Trophoblast cell (in vitro differentiated cells and primary cell): ENCODE measurements at regions not wholly inside any gene's neighbourhood (a gene's known extent, or its start where the extent isn't known, plus 50 kb on each side); places are given as distances from the start of the nearest gene placed in this dataset.
"Not testable (repeated sequence)": the region's sequence is repeated elsewhere in the genome, so short reads cannot be mapped to it uniquely, and the experiment has no call there.

Experiments used
- DNase-seq, 2 donors: peaks; one replicate each; pipeline ENCODE4 v3.0.0-alpha.2; 2016
- H2AFZ ChIP-seq: 2 replicates; pipeline ENCODE4 v1.6.1; 2013; ENCODE audit warnings: low read length, moderate library complexity, mild to moderate bottlenecking; ENCODE audit not compliant: insufficient read depth, poor library complexity
- H2AK5ac ChIP-seq: 2 replicates; pipeline ENCODE4 v1.6.1; 2013; ENCODE audit warnings: mild to moderate bottlenecking, low read length
- H2BK120ac ChIP-seq: 2 replicates; pipeline ENCODE4 v1.6.1; 2013; ENCODE audit warnings: low read length, mild to moderate bottlenecking, moderate library complexity; ENCODE audit not compliant: insufficient read depth, poor library complexity
- H2BK12ac ChIP-seq: 2 replicates; pipeline ENCODE4 v1.6.1; 2013; ENCODE audit warnings: mild to moderate bottlenecking, low read length, moderate library complexity
- H2BK5ac ChIP-seq: 2 replicates; pipeline ENCODE4 v1.6.1; 2013; ENCODE audit warnings: low read length, low read depth, moderate library complexity, mild to moderate bottlenecking; ENCODE audit not compliant: poor library complexity
- H3K14ac ChIP-seq: 2 replicates; pipeline ENCODE4 v1.6.1; 2013; ENCODE audit warnings: mild to moderate bottlenecking, low read length
- H3K18ac ChIP-seq: 2 replicates; pipeline ENCODE4 v1.6.1; 2013; ENCODE audit warnings: mild to moderate bottlenecking, low read length
- H3K23ac ChIP-seq: 2 replicates; pipeline ENCODE4 v1.6.1; 2013; ENCODE audit warnings: low read length
- H3K27ac ChIP-seq: 2 replicates; pipeline ENCODE4 v1.5.1; 2013; ENCODE audit warnings: low read depth, mild to moderate bottlenecking, inconsistent platforms, low read length, moderate library complexity
- H3K27me3 ChIP-seq: 2 replicates; pipeline ENCODE4 v1.6.1; 2013; ENCODE audit warnings: inconsistent platforms, mild to moderate bottlenecking, low read length, moderate library complexity; ENCODE audit not compliant: insufficient read depth
- H3K36me3 ChIP-seq, 2 experiments: 1 replicate in 1 of 2; 2 replicates in 1 of 2; pipeline ENCODE4 v1.6.1; 2013; ENCODE audit warnings: low read length in 2 of 2, mild to moderate bottlenecking in 2 of 2, moderate library complexity in 1 of 2; ENCODE audit not compliant: insufficient read depth in 2 of 2, control insufficient read depth in 1 of 2
- H3K4ac ChIP-seq: 2 replicates; pipeline ENCODE4 v1.6.1; 2013; ENCODE audit warnings: low read depth, mild to moderate bottlenecking, low read length, moderate library complexity
- H3K4me1 ChIP-seq, 2 experiments: 1 replicate in 1 of 2; 2 replicates in 1 of 2; pipeline ENCODE4 v1.6.1; 2013; ENCODE audit warnings: low read length in 2 of 2, mild to moderate bottlenecking in 2 of 2, moderate library complexity in 1 of 2; ENCODE audit not compliant: insufficient read depth in 2 of 2, control insufficient read depth in 1 of 2
- H3K4me2 ChIP-seq: 2 replicates; pipeline ENCODE4 v1.6.1; 2013; ENCODE audit warnings: inconsistent platforms, mild to moderate bottlenecking, low read length, moderate library complexity
- H3K4me3 ChIP-seq: 2 replicates; pipeline ENCODE4 v1.5.1; 2013; ENCODE audit warnings: mild to moderate bottlenecking, low read depth, low read length, inconsistent platforms
- H3K79me1 ChIP-seq: one replicate; pipeline ENCODE4 v1.6.1; 2013; ENCODE audit warnings: low read length
- H3K79me2 ChIP-seq: 2 replicates; pipeline ENCODE4 v1.6.1; 2013; ENCODE audit warnings: low read length, mild to moderate bottlenecking; ENCODE audit not compliant: control insufficient read depth, insufficient read depth, poor library complexity
- H3K9ac ChIP-seq: 2 replicates; pipeline ENCODE4 v1.6.1; 2013; ENCODE audit warnings: mild to moderate bottlenecking, low read length
- H3K9me3 ChIP-seq: 2 replicates; pipeline ENCODE4 v1.6.1; 2013; ENCODE audit warnings: low read depth, mild to moderate bottlenecking, control low read depth, inconsistent platforms, low read length; ENCODE audit not compliant: insufficient read depth
- H4K12ac ChIP-seq: 2 replicates; pipeline ENCODE4 v1.6.1; 2013; ENCODE audit warnings: low read depth, mild to moderate bottlenecking, low read length, moderate library complexity
- H4K8ac ChIP-seq: 2 replicates; pipeline ENCODE4 v1.6.1; 2013; ENCODE audit warnings: low read depth, mild to moderate bottlenecking, low read length, moderate library complexity
- H4K91ac ChIP-seq: one replicate; pipeline ENCODE4 v1.6.1; 2013; ENCODE audit warnings: low read depth, mild to moderate bottlenecking, low read length, moderate library complexity
- WGBS: extraction: QIAGEN DNeasy Blood & Tissue Kit; methylation state at CpG from one replicate; pipeline ENCODE4 v1.1.7; 2013; ENCODE audit warnings: missing lambda C conversion rate; ENCODE audit not compliant: insufficient read length, insufficient coverage; ENCODE audit errors: extremely low coverage; 5-methylcytosine and 5-hydroxymethylcytosine counted together

DNA sequence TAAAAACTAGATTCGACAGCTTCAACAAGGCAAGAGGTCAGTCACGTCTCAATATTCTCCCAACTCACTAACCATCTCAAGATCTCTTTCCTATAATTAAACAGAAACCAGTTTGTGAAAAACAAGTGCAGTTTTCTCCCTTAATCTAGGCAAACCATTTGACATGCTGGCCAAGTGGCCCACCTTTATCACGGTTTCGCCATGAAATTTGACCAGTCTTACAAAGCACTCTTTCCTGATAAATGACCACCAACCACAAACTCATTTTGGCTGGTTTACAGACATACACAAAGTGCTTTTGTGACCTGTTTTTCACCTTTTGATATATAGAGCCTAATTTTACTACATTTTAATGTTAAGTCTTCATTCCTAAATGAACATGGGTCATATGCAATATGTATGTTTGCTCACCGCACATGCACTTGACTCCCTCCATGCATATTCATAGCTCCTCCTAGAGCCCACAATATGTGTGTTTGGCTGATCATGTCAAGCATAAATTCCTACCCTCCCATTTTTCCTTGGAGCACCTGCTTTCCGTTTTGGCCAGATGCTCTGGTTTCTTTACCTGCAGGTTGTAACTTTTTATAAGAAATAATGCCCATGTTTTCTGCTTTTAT lies 385.1 kb downstream of the RAD51AP2 start:
- no peak overlapping the region for H2AK5ac ChIP-seq

DNA sequence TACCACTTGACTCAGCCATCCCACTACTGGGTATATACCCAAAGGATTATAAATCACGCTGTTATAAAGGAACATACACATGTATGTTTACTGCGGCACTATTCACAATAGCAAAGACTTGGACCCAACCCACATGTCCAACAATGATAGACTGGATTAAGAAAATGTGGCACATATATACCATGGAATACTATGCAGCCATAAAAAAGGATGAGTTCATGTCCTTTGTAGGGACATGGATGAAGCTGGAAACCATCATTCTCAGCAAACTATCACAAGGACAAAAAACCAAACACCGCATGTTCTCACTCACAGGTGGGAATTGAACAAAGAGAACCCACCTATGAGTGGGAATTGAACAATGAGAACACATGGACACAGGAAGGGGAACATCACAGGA lies 387.6 kb downstream of the RAD51AP2 start:
- not testable (repeated sequence) for H4K8ac ChIP-seq, H3K79me1 ChIP-seq, H2BK120ac ChIP-seq, H3K9me3 ChIP-seq, H2BK12ac ChIP-seq, H2AFZ ChIP-seq, H3K27ac ChIP-seq, H3K23ac ChIP-seq, H3K4ac ChIP-seq, H2AK5ac ChIP-seq, H3K18ac ChIP-seq, DNase-seq, H3K4me2 ChIP-seq, H4K91ac ChIP-seq, H3K79me2 ChIP-seq, H2BK5ac ChIP-seq, H3K4me3 ChIP-seq, H4K12ac ChIP-seq, H3K27me3 ChIP-seq, H3K9ac ChIP-seq, H3K36me3 ChIP-seq, H3K4me1 ChIP-seq, H3K14ac ChIP-seq
- WGBS = no CpG with 5 or more reads among the region's 3 CpGs

More for the DNA sequence above, 385.1 kb downstream of the RAD51AP2 start:
- Histone ChIP-seq H3K4me3 (no peak overlapping the region), H2BK12ac (no peak overlapping the region), H3K4me1 (no peaks in the 10 kb centered on the region), H3K79me2 (no peaks in the 10 kb centered on the region), H3K18ac (no peak overlapping the region), H3K14ac (no peak overlapping the region), H3K23ac (no peak overlapping the region), H3K9me3 (no peaks in the 10 kb centered on the region), H4K91ac (no peak overlapping the region), H2AFZ (no peak overlapping the region), H4K12ac (no peak overlapping the region), H3K9ac (no peak overlapping the region), H2BK5ac (no peak overlapping the region), H2BK120ac (no peak overlapping the region), H3K4ac (no peak overlapping the region), H3K79me1 (no peaks in the 10 kb centered on the region), H4K8ac (no peak overlapping the region), H3K36me3 (no peaks in the 10 kb centered on the region), H3K4me2 (no peak overlapping the region), H3K27ac (no peak overlapping the region), H3K27me3 (no peaks in the 10 kb centered on the region)
- WGBS = no CpG with 5 or more reads among the region's 6 CpGs
- no peak for DNase-seq

DNA sequence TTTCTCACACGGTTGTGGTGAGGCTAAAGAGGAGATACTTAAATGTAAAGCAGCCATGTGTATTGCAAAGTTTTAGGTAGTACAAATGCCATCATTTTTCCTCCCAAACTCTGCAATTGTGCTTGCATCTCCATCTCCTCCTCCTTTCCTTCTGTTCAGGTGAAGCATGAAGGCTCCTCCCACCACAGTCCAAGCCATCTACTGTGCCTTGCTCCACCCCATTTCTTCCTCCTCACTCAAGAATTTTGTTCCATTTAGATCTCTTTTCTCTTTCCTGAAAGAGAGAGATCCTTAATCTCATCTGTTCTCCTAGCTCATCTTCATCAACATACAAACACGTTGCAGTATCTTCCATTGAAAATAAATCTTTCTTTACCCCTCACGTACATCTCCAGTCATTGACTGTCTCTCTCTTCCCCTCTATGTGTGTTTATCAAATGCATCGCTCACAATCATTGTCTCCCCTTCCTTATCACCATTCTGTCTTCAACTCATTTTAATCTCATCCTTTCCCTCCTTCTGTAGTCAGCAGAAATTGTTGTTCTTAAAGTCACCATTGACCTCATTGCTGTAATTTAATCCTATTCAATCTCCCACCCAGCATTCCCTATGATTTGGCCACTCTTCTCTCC lies 392.1 kb downstream of the RAD51AP2 start:
- H3K79me2 ChIP-seq = no peaks in the 10 kb centered on the region
- H3K27me3 ChIP-seq = no peaks in the 10 kb centered on the region
- no peak overlapping the region for H3K27ac ChIP-seq
- no peak for DNase-seq
- H3K14ac ChIP-seq = no peak overlapping the region
- no peak overlapping the region for H3K9ac ChIP-seq
- no peak overlapping the region for H4K91ac ChIP-seq
- no peak overlapping the region for H2BK5ac ChIP-seq
- H2BK12ac ChIP-seq = no peak overlapping the region
- 100% methylated on average over 2 of the region's 4 CpGs for WGBS
- H3K23ac ChIP-seq = no peak overlapping the region
- no peak overlapping the region for H2AK5ac ChIP-seq
- H3K36me3 ChIP-seq = no peaks in the 10 kb centered on the region
- H3K9me3 ChIP-seq = no peaks in the 10 kb centered on the region
- H4K12ac ChIP-seq = no peak overlapping the region
- H4K8ac ChIP-seq = no peak overlapping the region
- H3K4me3 ChIP-seq = no peak overlapping the region
- H3K4me1 ChIP-seq = peaks cover 0 to 2% of the 10 kb centered on the region in 2 experiments
- H3K79me1 ChIP-seq = no peaks in the 10 kb centered on the region
- no peak overlapping the region for H3K4ac ChIP-seq
- H2BK120ac ChIP-seq = no peak overlapping the region
- no peak overlapping the region for H3K18ac ChIP-seq
- no peak overlapping the region for H2AFZ ChIP-seq
- H3K4me2 ChIP-seq = no peak overlapping the region

DNA sequence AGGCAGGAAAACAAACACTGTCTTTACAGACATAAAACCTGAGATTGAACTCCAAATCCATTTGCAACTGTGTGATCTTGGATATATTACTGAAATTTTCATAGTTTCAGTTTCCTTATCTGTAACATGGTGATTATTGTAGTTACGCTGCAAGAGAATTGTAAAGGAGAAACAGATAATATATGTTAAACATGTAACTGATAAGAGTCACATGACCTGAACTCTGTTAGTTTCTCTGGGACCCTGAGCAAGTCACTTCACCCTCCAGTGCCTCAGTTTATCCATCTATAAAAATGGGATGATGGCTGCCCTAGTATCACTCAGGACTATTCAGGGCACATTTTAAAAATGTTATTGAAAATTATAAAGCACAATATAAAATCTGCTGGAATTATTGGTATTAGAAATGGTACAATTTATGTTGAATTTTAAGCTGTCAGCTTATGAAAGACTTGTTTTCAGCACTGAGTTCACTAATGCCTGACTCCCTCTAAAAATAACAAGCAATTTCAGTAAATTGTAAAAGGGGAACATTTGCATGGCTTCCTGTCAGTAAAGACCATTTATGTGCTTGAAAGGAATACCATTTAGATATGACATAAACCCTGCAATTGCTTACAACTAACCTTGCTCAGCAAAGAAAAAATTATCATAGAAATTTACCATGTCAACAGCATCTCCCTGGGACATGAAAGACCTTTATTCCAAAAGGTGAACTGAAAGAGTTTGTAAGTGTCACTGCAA lies 393.5 kb downstream of the RAD51AP2 start:
- Histone ChIP-seq H2AFZ (no peak overlapping the region), H3K14ac (no peak overlapping the region), H4K91ac (no peak overlapping the region), H3K4me1 (peaks cover 0 to 2% of the 10 kb centered on the region in 2 experiments), H3K79me2 (no peaks in the 10 kb centered on the region), H3K9ac (no peak overlapping the region), H3K9me3 (no peaks in the 10 kb centered on the region), H3K27ac (no peak overlapping the region), H2AK5ac (no peak overlapping the region), H3K79me1 (no peaks in the 10 kb centered on the region), H2BK120ac (no peak overlapping the region), H3K36me3 (no peaks in the 10 kb centered on the region), H3K18ac (no peak overlapping the region), H3K4ac (no peak overlapping the region), H3K4me2 (no peak overlapping the region), H3K23ac (no peak overlapping the region), H2BK5ac (no peak overlapping the region), H3K27me3 (no peaks in the 10 kb centered on the region), H4K12ac (no peak overlapping the region), H3K4me3 (no peak overlapping the region), H2BK12ac (no peak overlapping the region), H4K8ac (no peak overlapping the region)
- WGBS = no CpG with 5 or more reads among the region's 1 CpG
- no peak for DNase-seq
